ENCODE measurements at regions not wholly inside any gene's neighbourhood (a gene's known extent, or its start where the extent isn't known, plus 50 kb on each side); places are given as distances from the start of the nearest gene placed in this dataset.

DNA sequence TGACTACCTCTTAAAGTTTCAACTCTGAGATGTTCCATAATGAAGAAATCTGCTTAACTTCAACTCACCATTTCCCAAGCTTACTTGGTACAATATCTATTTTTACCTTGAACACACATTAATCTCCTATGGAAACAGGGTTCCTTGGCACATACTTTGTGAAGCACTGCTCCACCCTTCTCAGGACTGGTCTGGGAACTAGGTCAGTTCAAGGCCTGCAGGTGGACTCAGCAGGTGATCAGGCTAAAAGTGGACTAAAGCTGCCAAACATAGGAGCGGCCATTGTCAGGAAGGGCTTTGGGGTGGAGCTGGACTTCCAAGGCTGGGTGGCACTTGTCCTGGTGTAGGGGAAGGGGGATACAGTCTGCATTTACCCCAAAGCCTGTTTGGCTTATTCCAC, 202.3 kb downstream of the NUAK1 start:
- no peak for DNase-seq

DNA sequence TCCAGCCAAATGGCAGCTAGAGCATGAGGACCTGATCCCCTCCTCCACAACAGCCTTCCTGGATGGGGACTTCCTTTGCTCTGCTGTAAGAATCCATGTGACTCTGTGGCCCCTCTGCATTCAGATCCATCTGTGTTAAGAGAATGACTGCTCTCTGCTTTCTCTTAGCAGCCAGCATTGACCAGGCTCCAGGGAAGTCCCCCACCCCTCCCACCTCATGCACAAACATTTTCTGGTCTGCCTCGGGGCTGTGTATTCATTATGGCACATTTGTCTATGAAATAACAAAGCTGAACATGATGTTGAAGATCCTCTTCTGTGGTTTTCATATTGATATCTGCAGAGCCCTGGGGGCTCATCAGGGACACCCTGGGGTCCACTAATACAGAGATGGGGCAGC, 201.7 kb downstream of the NUAK1 start:
- no peak for DNase-seq

DNA sequence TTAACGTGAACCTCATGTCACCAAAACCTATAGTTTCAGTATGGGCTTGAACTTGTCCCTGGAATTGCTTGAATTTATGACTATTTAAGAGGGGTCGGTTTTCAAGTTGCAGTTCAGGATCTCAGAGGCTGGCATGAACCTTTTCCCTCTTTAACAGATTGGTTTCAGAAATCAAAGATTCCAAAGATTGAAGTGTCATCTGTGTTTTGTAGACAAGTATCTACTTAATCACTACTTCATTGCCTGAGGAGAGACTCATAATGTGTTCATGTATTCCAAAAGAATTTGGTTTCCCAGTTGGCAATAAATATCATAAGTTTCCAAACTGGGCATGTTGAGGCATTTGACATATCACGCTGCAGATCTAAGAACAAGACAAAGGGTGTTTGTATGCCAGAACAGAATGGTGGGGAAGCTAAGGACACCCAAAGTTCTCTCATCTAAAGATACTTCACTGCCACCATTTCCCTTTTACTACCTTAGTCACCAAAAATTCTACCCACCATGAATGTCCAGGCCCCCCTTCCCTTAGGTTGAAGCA, 199.5 kb downstream of the NUAK1 start:
- DNase-seq: no peak

DNA sequence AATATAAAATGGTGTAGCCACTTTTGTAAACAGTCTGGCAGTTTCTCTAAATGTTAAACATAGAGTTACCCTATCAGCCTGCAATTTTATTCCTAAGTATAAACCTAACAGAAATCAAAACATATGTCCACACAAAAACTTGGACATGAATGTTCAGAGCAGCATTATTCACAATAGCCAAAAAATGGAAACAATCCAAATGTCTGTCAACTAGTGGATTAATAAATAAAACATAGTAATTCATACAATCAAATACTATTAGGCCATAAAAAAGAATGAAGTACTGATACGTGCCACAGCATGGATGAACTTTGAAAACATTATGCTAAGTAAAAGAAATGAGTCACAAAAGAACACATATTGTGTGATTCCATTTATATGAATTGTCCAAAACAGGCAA, 196.5 kb downstream of the NUAK1 start:
- no peak for DNase-seq

DNA sequence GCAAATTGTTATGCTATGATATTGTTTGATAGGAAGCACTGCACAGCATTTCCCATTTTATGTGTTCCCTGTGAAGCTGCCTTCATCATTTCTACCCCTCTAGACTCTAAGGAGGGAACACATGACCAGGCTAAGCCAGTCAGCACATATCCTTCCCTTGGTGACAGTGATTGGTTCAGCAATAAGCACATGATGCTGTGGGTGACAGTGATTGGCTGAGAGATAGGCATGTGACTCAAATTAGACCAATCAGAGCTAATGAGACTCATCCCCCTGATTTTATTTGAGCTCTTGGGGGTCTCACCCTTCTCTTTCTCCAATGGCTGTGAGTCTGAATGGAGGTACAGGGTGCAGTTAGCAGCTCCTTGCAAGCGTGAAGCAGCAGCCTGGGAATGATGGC, 195.2 kb downstream of the NUAK1 start:
- DNase-seq: no peak

DNA sequence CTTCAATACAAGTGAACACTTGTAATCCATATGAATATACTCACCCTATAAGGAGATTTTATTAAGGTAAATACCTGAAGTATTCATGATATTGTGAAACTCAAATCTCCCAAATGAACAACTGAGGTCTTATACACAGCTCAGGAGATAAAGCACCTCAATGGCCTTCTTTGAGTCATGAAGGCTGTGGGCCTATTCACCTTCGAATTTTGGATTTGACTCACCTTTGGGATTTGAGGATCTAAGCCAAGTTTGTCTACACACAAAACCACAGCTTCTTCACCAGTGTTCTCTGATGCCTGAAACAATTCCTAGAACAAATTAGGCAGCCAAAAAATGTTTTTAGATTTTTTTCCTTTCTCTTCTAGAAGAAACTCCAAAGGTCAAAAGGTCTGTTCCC, 194.1 kb downstream of the NUAK1 start:
- DNase-seq: no peak

DNA sequence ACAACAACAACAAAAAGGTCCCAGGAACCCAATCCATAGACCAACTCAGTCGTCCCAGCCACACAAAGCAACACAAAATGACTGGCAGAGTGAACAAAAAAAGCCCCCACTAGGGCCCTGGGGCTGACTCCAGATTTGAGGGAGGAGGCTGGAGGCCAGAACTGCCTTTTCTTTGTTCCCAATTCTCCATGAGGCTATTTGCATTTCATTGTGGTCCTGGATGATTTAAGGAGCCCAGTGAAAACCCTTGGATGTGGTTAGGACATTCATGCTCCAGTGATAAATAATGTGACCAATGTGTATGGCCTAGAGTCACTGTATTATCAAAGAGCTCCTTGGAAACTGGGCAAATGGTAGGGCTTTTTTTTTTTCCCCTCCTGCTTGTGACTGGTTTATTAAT, 192.9 kb downstream of the NUAK1 start:
- no peak for DNase-seq

DNA sequence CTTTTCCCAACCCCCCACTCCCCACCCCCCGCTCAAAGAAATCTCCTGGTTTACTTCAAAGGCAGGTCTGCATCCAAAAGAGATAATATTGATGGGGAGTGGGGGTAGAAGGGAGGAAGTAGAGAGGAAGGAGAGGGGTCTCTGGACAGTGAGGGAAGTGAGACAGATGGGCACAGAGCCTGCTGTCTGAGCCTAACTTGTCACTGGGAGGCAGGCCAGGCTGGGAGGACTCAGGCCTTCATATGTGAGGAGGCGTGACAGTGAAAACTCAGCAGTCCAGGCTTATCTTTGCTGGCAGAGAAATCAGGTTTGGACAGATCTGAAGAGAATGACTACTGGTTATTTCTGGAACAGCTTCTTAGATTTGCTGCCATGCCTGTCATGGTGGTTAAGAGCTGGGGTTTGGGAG, 192.3 kb downstream of the NUAK1 start:
- no peak for DNase-seq

DNA sequence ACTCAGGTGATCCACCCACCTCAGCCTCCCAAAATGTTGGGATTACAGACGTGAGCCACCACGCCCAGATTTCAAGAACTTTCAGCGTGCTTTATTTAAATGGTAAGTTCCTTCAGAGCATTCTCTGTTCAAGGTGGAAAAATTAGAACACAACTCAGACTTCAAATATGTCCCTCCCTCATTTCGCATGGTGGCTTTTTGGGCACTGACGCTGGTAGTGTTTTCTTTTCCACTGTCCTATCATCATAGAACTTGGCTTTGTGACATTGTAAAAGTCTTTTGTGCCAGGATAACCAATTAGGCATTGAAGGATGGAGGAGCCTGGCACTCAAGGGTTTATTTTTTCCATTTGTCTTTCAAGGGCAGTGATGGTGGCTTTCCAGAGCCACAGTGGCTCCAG, 190.8 kb downstream of the NUAK1 start:
- DNase-seq: no peak

DNA sequence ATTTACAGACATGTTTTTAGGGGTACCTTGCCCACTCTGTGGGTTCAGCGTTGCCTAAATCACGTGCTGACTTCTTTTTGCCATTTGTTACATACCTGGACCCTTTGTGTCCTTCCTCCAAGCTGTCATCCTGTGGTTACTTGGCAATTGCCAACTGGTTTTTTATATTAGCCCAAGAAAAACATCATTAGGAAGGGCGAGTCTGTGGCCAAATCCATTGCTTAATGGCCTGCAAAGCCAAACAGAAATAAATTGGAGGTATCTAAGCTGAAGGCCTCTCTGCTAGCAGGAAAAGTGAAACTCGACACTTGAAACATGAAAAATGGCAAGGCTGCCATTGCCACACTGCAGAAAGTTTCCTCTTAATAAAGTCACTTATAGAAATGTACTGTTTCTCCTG, 190.4 kb downstream of the NUAK1 start:
- DNase-seq: no peak

DNA sequence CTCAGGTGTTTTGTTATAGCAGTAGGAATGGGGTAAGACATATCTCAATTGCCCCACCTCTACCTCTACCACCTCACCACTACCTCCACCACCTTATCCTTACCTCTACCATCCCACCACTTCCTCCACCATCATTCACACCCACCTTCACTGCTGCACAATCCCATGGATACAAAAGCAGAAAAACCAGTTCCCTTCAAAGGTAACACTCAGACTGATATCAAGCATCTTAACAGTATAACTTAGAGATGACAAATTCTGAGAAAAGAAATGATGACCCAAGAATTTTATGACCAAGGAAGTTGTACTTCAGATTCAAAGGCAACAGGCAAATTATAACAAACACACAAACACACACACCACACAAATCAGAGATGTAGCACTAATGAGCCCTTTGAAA, 189.4 kb downstream of the NUAK1 start:
- DNase-seq: no peak

DNA sequence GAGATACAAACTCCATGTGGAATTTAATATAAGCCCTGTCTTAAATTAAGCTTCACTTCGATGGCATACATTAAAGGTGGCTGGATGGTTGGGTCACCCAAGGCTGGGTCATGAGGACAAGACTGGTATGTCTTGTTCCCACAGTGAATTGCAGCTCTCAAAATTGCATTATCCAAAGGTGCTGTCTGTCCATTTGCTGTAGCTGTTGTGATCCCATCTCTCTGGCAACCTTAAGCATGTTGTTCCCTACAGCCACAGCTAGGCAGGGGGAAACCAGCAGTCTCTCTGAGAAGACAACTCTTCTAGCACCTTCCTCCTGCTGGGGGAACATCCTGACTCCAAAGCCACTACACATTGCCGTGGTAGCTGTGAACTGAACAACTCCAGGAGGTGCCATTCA, 187.0 kb downstream of the NUAK1 start:
- no peak for DNase-seq

DNA sequence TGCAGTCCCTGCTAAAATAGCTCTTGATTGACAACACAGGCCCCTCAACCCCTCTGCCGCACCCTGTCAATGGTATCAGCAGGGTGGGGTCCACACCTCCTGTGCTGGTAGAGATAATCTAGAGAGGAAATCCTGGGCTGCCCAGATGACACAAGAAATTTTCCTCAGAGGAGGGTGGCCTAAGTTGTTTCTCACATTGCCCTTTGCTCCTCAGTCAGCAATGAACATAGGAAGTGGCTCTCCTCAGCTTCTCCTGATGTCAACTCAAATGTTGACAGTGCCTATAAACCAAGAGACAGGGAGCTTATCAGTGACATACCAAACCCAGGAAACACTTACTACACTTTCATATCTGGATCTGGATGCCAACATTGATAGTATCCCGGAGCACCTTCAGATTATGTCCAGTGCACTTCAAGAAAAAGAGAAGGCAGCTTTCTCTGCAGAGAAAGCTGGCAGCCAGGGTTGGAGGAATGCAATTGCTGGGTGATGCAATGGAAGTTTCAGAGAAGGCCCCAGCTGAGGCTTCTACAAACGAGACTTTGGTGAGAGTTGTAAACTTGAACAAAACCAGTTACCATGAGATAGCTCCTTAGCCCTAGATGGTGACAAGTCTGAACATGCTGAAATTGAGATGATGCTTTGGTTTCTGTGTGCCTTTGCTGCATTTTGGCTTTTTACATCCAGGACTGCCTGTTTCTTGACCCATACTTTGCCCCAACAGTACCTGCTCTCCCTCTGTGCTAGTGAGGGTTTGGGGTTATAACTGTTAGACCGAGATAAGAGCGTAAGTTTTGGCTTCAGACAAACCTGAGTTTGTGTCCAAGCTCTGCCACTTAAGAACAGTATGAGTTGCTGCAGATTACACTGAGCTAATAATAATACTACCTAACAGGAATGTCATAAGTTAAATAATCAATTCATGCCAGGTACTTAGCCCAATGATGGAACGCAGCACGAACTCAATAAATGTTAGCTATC, 183.5 kb downstream of the NUAK1 start:
- DNase-seq: no peak

DNA sequence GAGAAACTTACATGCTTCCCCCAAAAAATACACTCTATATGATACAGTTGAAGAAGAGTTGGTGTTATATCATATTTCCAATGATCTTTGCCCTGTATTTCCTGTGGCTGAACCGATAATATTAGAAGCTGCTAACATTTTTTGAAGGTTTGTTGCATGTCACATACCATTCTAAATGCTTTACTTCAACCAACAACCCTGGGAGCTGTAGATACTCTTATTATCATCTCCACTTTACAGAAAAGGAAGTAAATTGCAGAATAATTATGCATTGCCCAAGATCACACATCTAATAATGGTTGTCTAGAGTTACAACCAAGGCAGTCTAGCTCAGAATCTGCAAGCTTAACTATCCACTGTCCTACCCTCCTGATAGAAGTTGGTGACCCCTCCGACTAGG, 182.8 kb downstream of the NUAK1 start:
- DNase-seq: no peak

DNA sequence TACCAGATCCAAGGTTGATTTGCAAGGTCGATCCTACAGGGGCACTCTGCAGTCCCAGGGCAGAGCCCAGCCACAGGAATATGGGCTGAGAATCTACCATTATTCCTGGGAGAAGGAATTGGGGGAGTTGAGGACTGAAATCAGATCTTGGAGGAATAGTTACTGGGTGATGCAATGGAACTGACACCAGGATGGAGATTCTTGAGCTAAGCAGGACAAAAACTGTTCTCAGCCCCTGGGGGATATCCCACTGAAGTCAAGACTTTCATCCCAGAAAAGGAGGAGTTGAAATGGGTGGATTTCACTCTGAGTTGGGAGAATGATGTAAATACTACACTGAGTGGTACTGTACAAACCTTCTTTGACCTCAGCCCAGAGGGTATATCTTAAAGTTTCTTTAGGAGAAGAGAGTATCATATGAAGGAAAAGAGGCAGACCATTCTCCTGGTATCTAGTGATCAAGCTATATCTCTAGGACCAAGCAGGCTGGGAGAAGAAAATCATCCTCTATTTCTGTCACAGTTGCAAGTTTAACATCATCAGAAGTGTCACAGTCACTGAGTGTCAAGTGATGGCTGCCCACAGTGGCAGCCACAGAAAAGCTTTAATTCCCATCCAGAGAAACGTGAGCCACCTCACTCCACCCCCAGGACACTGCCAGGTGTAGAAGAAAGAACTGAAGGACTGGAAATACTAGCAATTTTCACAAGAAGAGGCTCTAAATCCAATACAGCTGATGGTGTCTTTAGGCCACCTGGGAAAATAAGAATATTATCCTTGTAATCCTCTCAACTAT, 181.9 kb downstream of the NUAK1 start:
- DNase-seq: no peak

DNA sequence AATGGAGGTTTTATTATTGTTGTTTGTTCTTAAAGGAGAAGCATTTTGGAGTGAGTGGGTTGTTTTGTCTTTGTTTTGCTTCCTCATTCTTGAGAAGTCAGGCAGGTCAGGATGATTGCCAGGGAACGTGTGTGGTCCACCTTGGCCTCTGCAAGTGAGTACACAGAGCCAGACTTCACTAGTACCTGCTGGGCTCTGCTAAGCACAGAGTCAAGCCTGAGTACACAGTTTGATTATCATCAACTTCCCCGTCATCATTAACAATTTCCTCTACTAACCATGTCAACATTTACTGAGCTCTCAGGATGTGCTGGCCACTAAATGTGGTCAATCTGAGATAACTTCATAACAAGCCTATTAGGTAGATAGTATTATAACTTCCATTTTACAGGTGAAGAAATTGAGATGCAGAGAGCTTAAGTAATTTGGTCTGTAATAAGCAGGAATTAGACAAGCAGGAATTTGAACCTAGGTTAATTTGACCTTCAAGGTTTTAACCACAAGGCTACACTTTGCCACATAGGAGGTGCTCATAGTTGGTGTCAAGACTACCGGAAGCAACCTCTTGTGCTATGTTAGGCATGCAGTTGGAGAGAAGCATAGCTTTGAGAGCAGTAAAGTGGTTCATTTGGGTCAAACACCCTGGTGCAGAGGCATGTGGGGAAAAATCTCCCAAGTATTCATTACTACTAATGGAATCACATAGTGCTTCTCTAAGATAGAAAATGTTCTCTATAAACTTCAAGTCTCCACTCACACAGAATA, 178.3 kb downstream of the NUAK1 start:
- DNase-seq: no peak

DNA sequence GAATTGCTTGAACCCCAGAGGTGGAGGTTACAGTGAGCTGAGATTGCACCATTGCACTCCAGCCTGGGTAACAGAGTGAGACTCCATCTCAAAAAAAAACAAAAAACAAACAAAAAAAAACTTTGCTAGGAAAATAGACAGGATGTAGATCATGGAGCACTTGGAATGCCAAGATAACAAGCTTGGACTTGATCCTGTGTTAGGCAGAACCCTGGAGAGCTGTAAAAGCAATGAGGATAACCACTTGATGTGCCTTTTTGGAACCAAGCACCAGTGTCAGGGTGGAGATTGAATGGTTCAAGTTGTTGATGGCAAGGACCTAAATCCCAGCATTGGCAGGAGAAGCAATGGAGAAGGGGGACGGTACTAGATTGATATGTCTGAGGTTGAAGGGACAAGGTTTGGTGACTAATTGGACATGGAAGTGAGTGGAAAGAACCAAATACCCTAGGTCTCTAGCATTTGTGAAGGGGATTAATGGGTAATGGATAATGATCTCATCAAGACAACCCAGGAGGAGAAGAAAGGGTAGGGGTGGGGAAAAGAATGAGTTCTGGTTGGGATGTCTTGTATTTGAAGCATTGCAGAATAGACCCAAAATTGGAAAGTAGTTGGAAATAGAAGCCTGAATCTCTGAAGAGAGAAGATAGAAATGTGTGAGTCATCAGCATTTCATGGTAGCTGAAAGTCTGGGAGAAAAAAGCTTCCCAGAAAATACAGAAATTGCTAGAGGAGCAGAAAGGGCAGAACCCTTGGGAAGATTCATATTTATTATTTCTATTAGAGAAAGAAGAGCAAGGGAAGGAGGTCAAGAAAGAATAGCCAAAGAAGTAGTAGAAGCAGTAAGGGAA, 176.7 kb downstream of the NUAK1 start:
- DNase-seq: no peak

DNA sequence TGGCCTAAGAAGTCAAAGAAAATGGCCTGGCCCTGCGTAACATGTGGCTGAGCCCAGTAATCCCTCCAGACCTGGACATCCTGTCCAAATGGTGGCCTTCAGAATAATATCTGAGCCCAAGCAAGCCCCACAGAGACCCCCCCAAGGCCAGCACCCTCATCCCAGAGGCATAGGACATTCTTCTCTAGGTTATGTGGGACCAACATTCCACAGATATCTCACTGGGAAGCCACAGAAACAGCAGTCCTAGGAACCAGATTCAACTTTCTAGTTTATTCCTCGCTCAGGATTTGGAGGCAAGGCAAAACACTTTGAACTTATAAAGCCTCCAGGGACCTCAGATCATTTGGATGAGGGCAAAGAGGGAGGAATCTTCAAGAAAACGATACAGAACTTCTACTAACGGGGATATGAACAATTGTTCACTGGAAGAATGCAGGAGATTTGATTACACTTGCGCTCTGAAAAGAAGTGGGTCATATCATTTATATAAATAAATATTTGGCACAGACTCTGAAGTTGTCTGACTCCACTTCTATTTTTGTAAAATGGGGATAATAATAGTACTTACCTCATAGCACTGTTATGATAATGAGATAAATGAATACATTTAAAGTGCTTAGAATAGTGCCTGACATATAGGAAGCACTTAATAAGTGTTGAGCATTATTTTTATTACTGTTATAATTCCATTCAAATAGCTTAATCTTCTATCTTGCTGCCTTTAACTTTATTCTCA, 171.5 kb downstream of the NUAK1 start:
- no peak for DNase-seq

DNA sequence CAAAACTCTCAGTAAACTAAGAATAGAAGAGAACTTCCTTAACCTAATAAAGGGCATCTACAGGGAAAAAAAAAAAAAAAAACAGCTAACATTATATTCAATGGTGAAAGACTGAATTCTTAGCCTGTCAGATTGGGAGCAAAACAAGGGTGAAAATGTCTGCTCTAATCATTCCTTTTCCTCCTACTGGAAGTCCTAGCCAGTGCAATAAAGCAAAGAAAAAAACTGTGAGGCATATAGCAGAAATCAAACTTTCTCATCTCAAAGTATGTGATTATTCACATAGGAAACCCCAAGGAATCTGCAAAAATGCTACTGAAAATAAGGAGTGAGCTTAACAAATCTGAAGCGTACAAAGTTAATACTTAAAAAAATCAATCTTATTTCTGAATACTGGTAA, 170.7 kb downstream of the NUAK1 start:
- DNase-seq: no peak

DNA sequence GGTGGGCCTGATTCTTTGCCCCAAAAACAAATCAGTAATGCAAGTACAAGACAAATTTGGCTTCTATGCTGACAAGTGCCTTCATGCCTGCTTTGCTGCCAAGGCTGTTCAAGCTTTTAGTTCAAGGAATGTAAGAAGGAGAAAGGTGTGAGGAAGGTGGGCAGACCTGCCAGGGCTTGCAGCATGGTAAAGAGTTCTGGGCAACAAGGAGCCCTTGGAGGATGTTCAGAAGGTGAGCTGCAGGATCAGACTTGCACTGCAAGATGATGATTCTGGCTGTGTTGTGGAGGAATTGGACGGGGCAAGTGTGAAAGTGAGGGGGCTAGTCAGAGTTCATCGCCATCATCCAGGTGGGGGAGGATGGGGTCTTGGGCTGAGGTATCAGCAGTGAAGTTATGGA, 167.9 kb downstream of the NUAK1 start:
- no peak for DNase-seq

DNA sequence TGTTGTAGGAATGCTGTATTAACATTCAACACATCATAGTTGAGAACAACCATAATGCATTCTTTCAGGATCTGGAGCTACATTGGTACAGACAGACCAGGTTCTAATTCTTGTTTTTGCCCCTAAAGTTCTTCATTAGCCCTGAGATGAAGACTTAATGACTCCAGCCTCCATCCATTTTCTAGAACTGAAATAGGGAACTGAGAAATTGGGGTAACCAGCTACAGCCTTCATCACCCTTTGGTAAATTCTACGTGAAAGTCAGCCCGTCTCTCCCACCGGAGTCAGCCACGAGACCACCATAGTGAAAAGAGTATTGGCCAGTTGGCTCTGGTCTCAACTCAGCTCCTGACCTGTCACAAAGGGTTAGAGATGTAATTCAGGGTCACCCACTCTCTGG, 164.0 kb downstream of the NUAK1 start:
- no peak for DNase-seq
